SH-SY5Y (cell line): ENCODE measurements at regions not wholly inside any gene's neighbourhood (a gene's known extent, or its start where the extent isn't known, plus 50 kb on each side); places are given as distances from the start of the nearest gene placed in this dataset.

Experiments
- GATA2 ChIP-seq: IDR thresholded peaks from 2 replicates; pipeline ENCODE4 v1.6.1; 2011; ENCODE audit warnings: mild to moderate bottlenecking, low read depth, low read length
- GATA3 ChIP-seq: IDR thresholded peaks from 2 replicates; pipeline ENCODE4 v1.6.1; 2011; ENCODE audit warnings: low read depth, mild to moderate bottlenecking, low read length, moderate library complexity

- TF ChIP-seq GATA2 (no peak), GATA3 (no peak)
Measured at GRCh38 chr6:33949877-33950435, 146.2 kb upstream of the MLN start.
